ENCODE measurements at regions not wholly inside any gene's neighbourhood (a gene's known extent, or its start where the extent isn't known, plus 50 kb on each side); places are given as distances from the start of the nearest gene placed in this dataset.

DNA sequence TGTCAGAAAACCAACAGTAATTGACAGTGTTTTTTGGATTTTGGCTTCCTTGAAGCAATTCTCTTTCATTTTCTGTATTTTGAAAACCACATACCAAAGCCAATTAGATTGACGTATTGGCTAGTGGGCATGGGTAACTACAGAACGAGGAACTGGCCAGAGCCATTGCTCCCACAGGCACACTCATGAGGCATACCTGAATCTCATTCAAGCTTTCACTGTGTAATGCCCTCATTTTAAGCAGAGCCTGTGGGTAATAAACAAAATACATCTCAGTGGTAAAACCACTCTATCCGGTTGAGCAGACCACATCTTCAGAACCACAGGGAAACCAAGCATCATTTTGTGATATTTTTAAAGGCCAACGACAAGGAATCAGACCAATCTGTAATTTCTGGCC lies 394.1 kb downstream of the ZNF608 start:
- DNase-seq = no peak

GRCh38 chr5:124349931-124350330 lies 396.5 kb downstream of the ZNF608 start:
- DNase-seq = no peak

DNA sequence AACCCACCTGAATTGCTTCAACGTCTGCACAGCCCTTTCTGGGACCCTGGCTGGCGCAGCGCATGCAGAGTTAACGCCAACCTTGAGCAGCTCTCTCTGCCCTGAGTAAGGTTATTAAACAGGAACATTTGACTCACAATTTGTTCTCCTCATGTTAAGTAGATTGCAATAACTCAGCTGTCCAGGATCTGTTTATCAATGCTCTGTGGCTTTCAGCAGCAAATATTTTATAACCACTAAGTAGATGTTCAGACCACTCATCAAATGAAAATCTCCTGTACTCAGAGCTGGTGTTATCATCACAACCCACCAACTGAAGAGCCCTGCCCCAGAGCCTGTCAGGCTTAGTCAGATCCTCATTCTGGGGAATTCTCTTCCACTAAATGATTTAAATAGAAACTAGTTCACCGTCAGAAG lies 403.0 kb downstream of the ZNF608 start:
- no peak for DNase-seq

DNA sequence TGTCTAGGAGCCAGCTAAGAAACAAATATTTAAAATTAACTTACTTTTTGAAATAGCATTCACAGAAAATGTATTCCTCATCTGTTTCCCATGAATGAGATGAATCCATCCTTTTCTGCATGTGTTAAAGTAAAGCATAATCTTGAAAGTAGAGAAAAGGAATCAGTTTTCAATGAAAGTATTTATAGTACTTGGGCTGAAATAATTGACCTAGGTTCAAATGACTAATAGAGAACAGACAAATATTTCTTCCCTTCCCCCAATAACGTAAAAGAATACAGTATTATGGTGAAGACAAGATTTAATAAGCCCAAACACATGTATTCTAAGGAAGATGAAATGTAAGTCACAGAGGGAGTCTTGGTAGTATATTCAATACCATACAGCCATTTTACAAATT lies 403.5 kb downstream of the ZNF608 start:
- no peak for DNase-seq

DNA sequence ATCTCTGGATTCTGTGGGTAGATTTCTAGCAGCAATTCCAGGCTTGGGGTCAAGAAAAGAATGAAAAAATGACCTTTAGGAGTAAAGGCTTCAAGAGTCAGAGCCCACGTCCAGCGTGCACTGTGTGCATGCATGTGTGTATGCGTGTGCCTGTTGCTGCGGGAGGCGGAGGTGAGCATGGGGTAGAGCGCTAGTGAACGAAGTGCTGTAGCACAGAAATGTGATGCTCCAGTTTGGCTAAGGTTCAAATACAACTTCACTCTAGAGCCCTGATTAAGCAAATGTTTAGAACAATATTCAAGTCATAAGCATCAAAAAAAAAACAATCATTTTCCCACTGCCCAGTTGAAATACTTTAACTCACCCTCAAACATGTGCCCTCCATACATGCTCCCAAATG lies 403.9 kb downstream of the ZNF608 start:
- DNase-seq = no peak

DNA sequence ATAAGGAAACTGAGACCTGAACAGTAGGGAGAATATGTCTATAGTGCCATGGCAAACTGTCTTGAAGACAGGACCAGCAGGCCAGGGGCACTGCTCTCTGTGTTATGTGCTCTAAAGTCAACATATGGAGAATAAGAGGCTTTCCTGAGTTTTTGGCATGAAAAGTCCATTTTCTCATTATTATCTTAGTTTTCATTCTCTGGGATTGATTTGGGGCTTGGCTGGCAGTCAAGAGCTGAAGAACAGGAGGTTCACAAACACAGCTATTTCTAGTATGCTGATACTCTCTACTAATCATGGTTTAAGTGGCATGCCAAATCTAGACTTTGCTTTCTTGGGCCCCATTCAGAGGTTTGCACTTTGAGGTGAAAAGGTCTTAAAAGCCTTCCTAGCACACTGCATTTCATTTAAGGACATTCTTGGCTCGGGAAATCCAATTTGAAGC lies 404.4 kb downstream of the ZNF608 start:
- no peak for DNase-seq

DNA sequence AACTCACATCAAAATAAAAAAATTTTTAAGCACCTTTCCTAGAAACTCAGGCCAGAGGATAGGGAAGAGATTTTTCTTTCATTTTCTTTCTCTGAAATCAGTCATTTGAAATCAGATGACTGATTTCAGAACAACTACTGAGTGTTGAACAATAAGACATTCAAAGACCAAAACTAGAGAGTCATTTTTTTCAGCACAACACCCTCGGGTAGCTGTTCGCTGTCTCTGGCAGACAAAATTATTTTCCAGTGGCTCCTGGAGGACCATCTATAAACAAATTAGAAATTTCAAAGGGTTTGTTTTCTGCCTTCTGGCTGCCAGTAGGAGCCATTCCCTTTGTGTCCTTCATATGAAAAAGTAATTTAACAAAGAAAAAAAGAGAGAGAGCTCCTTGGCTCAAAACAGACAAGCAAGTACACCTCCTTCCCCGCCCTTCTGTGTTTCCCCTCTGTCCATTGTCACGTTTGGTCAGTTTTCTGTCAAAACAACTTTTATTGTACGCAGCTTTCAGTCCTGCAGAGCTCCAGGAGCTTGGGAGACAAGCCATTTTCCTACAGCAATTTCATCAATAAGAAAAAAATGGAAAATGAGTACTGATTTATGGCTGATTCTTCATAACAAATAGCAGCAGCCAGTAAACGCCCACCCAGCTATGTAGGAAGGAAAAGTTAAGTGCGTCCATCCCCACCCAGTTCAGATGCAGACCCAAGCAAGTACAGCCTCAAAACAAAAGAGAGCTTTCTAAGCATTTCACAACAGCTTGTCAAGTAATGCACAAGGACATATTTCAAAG lies 405.2 kb downstream of the ZNF608 start:
- DNase-seq = no peak

- DNase-seq = no peak
Observed at GRCh38 chr5:124337996-124338395, 408.4 kb downstream of the ZNF608 start.

- no peak for DNase-seq
Observed at GRCh38 chr5:124333298-124333979, 413.0 kb downstream of the ZNF608 start.

GRCh38 chr5:124332273-124332672 lies 414.2 kb downstream of the ZNF608 start:
- DNase-seq = no peak

GRCh38 chr5:124330595-124331220 lies 415.7 kb downstream of the ZNF608 start:
- DNase-seq = no peak

DNA sequence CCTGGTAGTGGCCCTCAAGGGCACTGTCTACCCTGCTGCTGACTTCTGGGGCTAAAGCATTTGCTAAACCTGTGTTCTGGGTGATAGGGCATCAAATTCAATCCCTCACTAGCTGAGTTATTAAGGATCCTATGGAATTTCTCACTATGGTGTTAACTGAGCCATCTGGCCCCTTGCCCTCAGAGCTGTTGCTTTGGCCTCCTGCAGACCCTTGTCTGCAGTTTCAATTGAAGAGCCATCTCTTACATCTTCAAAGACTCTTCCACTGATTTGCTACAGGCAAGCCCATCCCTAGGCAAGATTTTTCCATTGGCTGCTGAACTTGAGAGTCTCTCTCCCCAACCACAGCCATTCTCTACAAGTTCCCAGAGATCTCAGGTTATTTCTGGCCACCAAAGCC lies 418.2 kb downstream of the ZNF608 start:
- DNase-seq = no peak

- no peak for DNase-seq
Observed at GRCh38 chr5:124318661-124319060, 427.8 kb downstream of the ZNF608 start.

DNA sequence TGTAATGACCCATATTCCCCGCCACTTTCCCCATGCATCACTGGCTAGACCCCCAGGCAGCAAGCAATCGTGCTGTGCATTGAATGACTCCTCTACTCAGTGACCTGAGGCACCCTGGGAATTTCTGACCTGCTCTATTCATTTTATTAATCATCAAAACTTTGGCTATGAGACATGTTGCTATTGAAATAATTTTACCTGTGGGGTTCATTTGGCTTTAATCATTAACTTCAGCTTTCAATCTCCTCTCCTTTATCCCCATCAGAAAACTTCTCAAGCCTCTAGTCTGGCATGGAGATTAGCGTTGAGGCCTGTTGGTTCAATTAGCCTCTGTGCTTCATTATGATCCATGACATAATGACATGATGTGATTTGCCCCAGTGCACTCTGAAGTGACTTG lies 429.0 kb downstream of the ZNF608 start:
- no peak for DNase-seq

- no peak for DNase-seq
Observed at GRCh38 chr5:124315741-124316415, 430.6 kb downstream of the ZNF608 start.

DNA sequence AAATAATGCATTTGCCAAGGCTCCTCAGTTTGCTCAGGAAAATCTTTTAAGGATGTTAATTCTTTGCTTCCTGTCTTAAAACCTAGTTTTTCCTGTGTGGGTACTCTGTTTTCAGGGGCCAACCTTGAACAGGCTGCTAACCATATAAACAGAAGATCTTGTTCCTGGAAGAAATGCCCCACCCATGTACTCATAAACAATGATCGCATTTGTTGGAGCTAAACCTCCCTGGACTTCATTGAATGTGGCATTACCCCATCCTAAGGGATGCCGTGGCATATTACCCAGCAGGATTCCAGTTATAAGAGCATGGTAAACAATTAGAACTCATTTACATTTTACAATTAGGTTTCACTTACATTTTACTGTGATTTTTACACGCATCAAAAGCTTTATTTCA lies 436.0 kb downstream of the ZNF608 start:
- no peak for DNase-seq

- DNase-seq = no peak
Observed at GRCh38 chr5:124309241-124309980, 437.0 kb downstream of the ZNF608 start.

- DNase-seq = no peak
Observed at GRCh38 chr5:124303366-124303765, 443.1 kb downstream of the ZNF608 start.

- no peak for DNase-seq
Observed at GRCh38 chr5:124302533-124302932, 443.9 kb downstream of the ZNF608 start.

GRCh38 chr5:124301850-124302249 lies 444.6 kb downstream of the ZNF608 start:
- DNase-seq = no peak

GRCh38 chr5:124300815-124301621 lies 445.4 kb downstream of the ZNF608 start:
- DNase-seq = no peak

DNA sequence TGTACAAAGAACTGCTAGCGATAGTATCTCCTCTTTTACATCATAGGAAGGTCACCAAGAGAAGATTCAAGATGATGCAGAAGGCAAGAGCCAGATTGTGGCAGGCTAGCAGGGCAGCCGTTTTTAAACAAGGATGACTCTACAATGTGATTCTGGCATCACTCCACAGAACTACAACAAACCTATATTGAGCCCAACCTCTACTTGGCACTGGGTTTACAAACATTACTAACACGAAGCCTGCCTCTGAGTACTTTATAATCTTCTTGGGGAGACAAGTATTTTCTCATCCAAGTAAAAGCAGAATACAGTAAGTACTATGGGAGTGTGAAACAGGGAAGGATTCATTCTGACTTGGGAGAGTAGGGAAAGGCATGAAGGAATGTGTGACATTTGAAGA lies 448.6 kb downstream of the ZNF608 start:
- no peak for DNase-seq
